Gastroesophageal sphincter (tissue), 4 donors: ENCODE measurements at regions not wholly inside any gene's neighbourhood (a gene's known extent, or its start where the extent isn't known, plus 50 kb on each side); places are given as distances from the start of the nearest gene placed in this dataset.

ENCODE experiments used
- ATAC-seq: fragments of 150-250 bp; one replicate; pipeline ENCODE4 v1.9.1; 2016; ENCODE audit warnings: mild to moderate bottlenecking, moderate library complexity
- H3K27ac ChIP-seq, 4 donors: fragments of 200-600 bp; sonication (generic) in 3 of 4; 1 replicate in 3 of 4; 2 replicates in 1 of 4; pipeline ENCODE4 v1.5.1; 2016 to 2019
- H3K27me3 ChIP-seq: fragments of 200-600 bp; sonication (generic); one replicate; pipeline ENCODE4 v1.5.1; 2019
- H3K36me3 ChIP-seq, 2 donors: fragments of 200-600 bp; sonication (generic); one replicate each; pipeline ENCODE4 v1.5.1; 2019; ENCODE audit warnings: control low read depth in 1 of 2
- H3K4me1 ChIP-seq, 3 donors: fragments of 200-600 bp; sonication (generic); 1 replicate in 2 of 3; 2 replicates in 1 of 3; pipeline ENCODE4 v1.5.1; 2016 to 2019; ENCODE audit warnings: control low read depth in 2 of 3
- H3K4me3 ChIP-seq, 2 donors: fragments of 200-600 bp; sonication (generic); one replicate each; pipeline ENCODE4 v1.5.1; 2019; ENCODE audit warnings: mild to moderate bottlenecking in 1 of 2, moderate library complexity in 1 of 2
- H3K9me3 ChIP-seq, 3 donors: fragments of 200-600 bp; sonication (generic); one replicate each; pipeline ENCODE4 v1.5.1; 2017 to 2019; ENCODE audit warnings: control low read depth in 2 of 3
- EP300 ChIP-seq: sonication (generic); formaldehyde crosslinking; IDR thresholded peaks from one replicate; pipeline ENCODE4 v1.6.1; 2017; ENCODE audit warnings: antibody characterized with exemption, mild to moderate bottlenecking
- POLR2A ChIP-seq, 2 donors: fragments of 450-650 bp; IDR thresholded peaks; one replicate each; pipeline ENCODE4 v1.6.1; 2017; ENCODE audit warnings: antibody characterized with exemption in 2 of 2, mild to moderate bottlenecking in 2 of 2, moderate library complexity in 1 of 2
- POLR2AphosphoS5 ChIP-seq: sonication (generic); formaldehyde crosslinking; IDR thresholded peaks from one replicate; pipeline ENCODE4 v1.6.1; 2017; ENCODE audit warnings: antibody characterized with exemption
- WGBS, 2 donors: methylation state at CpG; one replicate each; pipeline ENCODE4 v1.1.5; 2018; ENCODE audit warnings: low coverage in 1 of 2; 5-methylcytosine and 5-hydroxymethylcytosine counted together
- TF ChIP-seq, protein P1 (sequence below), 4 experiments: fragments of 200-600 bp in 2 of 4; fragments of 450-650 bp in 2 of 4; sonication (generic) in 1 of 4; IDR thresholded peaks; one replicate each; pipeline ENCODE4 v1.5.1; 2017 to 2019; ENCODE audit warnings: antibody characterized with exemption in 4 of 4, mild to moderate bottlenecking in 2 of 4, moderate library complexity in 2 of 4

- Histone ChIP-seq H3K27me3 (no peaks in the 10 kb centered on the region), H3K4me3 (no peak overlapping the region), H3K27ac (no peak overlapping the region), H3K4me1 (no peaks in the 10 kb centered on the region), H3K9me3 (no peaks in the 10 kb centered on the region), H3K36me3 (no peaks in the 10 kb centered on the region)
- no peak for ATAC-seq
- 54 to 78% methylated on average over 2 of the region's 2 CpGs for WGBS, 2 donors
- TF ChIP-seq POLR2AphosphoS5 (no peak), POLR2A (IDR thresholded peaks at IDR 0.05) (no peak), EP300 (no peak)
- TF ChIP-seq, protein P1, sequence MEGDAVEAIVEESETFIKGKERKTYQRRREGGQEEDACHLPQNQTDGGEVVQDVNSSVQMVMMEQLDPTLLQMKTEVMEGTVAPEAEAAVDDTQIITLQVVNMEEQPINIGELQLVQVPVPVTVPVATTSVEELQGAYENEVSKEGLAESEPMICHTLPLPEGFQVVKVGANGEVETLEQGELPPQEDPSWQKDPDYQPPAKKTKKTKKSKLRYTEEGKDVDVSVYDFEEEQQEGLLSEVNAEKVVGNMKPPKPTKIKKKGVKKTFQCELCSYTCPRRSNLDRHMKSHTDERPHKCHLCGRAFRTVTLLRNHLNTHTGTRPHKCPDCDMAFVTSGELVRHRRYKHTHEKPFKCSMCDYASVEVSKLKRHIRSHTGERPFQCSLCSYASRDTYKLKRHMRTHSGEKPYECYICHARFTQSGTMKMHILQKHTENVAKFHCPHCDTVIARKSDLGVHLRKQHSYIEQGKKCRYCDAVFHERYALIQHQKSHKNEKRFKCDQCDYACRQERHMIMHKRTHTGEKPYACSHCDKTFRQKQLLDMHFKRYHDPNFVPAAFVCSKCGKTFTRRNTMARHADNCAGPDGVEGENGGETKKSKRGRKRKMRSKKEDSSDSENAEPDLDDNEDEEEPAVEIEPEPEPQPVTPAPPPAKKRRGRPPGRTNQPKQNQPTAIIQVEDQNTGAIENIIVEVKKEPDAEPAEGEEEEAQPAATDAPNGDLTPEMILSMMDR (IDR thresholded peaks at IDR 0.05): no peak
Measured at GRCh38 chr5:144659634-144660227, 489.1 kb downstream of the KCTD16 start.

DNA sequence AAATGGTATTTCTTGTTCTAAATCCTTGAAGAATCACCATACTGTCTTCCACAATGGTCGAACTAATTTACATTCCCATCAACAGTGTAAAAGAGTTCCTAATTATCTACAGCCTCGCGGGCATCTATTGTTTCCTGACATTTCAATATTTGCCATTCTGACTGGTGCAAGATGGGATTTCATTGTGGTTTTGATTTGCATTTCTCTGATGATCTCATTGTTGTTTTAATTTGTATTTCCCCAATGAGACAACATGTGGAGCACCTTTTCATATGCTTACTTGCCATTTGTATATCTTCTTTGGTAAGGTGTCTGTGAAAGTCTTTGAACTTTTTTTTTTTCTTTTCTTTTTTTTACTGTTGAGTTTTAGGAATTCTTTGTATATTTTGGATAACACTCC lies 473.6 kb downstream of the KCTD16 start:
- TF ChIP-seq, protein P1 (IDR thresholded peaks at IDR 0.05): no peak
- TF ChIP-seq POLR2A (IDR thresholded peaks at IDR 0.05) (no peak), POLR2AphosphoS5 (no peak), EP300 (no peak)
- 82 to 83% methylated on average over 3 of the region's 3 CpGs for WGBS, 2 donors
- H3K36me3 ChIP-seq: no peaks in the 10 kb centered on the region
- H3K4me3 ChIP-seq: no peak overlapping the region
- H3K9me3 ChIP-seq: no peaks in the 10 kb centered on the region
- no peak for ATAC-seq
- no peaks in the 10 kb centered on the region for H3K4me1 ChIP-seq
- no peaks in the 10 kb centered on the region for H3K27me3 ChIP-seq
- H3K27ac ChIP-seq: no peak overlapping the region

- ATAC-seq: no peak
- Histone ChIP-seq H3K27ac (no peak overlapping the region), H3K27me3 (no peaks in the 10 kb centered on the region), H3K9me3 (peaks cover 0 to 32% (median 0%) of the 10 kb centered on the region in 3 donors), H3K4me3 (no peak overlapping the region), H3K36me3 (no peaks in the 10 kb centered on the region), H3K4me1 (no peaks in the 10 kb centered on the region)
- TF ChIP-seq POLR2AphosphoS5 (no peak), POLR2A (IDR thresholded peaks at IDR 0.05) (no peak), EP300 (no peak)
- TF ChIP-seq, protein P1 (IDR thresholded peaks at IDR 0.05): no peak
- WGBS, 2 donors: 19 to 50% methylated on average over 1 to 2 of the region's 2 CpGs
Measured at GRCh38 chr5:144638787-144639186, 468.1 kb downstream of the KCTD16 start.

DNA sequence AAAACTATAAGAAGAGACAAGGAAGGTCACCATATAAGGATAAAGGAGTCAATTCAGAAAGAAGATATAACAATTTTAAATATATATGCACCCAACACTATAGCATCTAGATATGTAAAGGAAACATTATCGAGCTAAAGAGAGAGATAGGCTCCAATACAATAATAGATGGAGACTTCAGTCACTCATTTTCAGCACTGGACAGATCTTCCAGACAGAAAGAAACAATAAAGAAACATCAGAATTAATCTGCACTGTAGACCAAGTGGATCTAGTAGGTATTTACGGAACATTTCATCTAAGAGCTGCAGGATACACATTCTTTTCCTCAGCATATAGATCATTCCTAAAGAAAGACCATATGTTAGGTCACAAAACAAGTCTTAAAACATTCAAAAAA lies 463.5 kb downstream of the KCTD16 start:
- no peak for ATAC-seq
- no peaks in the 10 kb centered on the region for H3K27me3 ChIP-seq
- no peak overlapping the region for H3K27ac ChIP-seq
- no peaks in the 10 kb centered on the region for H3K4me1 ChIP-seq
- whole genome bisulfite sequencing, 2 donors: 88 to 98% methylated on average over 2 of the region's 2 CpGs
- TF ChIP-seq, protein P1 (IDR thresholded peaks at IDR 0.05): no peak
- no peak for TF ChIP-seq EP300
- TF ChIP-seq POLR2A (IDR thresholded peaks at IDR 0.05): no peak
- no peak for TF ChIP-seq POLR2AphosphoS5
- peaks cover 0 to 66% (median 0%) of the 10 kb centered on the region in 3 donors for H3K9me3 ChIP-seq
- H3K36me3 ChIP-seq: no peaks in the 10 kb centered on the region
- H3K4me3 ChIP-seq: no peak overlapping the region

- Histone ChIP-seq H3K4me3 (no peak overlapping the region), H3K27me3 (peaks cover 38% of the 10 kb centered on the region), H3K36me3 (no peaks in the 10 kb centered on the region), H3K27ac (no peak overlapping the region), H3K9me3 (peaks cover 0 to 8% (median 0%) of the 10 kb centered on the region in 3 donors), H3K4me1 (no peaks in the 10 kb centered on the region)
- ATAC-seq: no peak
- WGBS, 2 donors: 15% methylated on average over 6 of the region's 30 CpGs; no CpG with 5 or more reads in 1 of the 2 donors
- TF ChIP-seq POLR2A (IDR thresholded peaks at IDR 0.05): no peak
- TF ChIP-seq EP300: no peak
- TF ChIP-seq POLR2AphosphoS5: no peak
- TF ChIP-seq, protein P1 (IDR thresholded peaks at IDR 0.05): no peak
Measured at GRCh38 chr5:144598451-144599068, 427.9 kb downstream of the KCTD16 start.
